OCI-LY3 (cell line): ENCODE measurements at regions not wholly inside any gene's neighbourhood (a gene's known extent, or its start where the extent isn't known, plus 50 kb on each side); places are given as distances from the start of the nearest gene placed in this dataset.

Experiments used
- CTCF ChIP-seq: fragments of 200-600, 300-600 bp; sonication (generic); IDR thresholded peaks from 2 replicates; pipeline ENCODE4 v1.5.1; 2014; ENCODE audit warnings: antibody characterized with exemption, low read length, low read depth
- EZH2phosphoT487 ChIP-seq: fragments of 200-600 bp; shearing (Covaris generic); IDR thresholded peaks from 2 replicates; pipeline ENCODE4 v1.6.1; 2018; ENCODE audit warnings: antibody characterized with exemption, mixed run types, low read depth

GRCh38 chr1:194776657-194777056 lies 1590.2 kb upstream of the B3GALT2 start:
- TF ChIP-seq CTCF (no peak), EZH2phosphoT487 (no peak)
